ENCODE measurements at regions not wholly inside any gene's neighbourhood (a gene's known extent, or its start where the extent isn't known, plus 50 kb on each side); places are given as distances from the start of the nearest gene placed in this dataset.

GRCh38 chr11:91717169-91717568 is 507.4 kb upstream of the FAT3 start:
- H3K27ac ChIP-seq (ENCODE audit: low read depth, low read length), result no peak overlapping the region
- H3K4me3 ChIP-seq (ENCODE audit: low read depth, low read length), result no peak overlapping the region
- H3K9me3 ChIP-seq (ENCODE audit: control insufficient read depth, insufficient read depth, low read depth, low read length), result no peaks in the 10 kb centered on the region
- H3K36me3 ChIP-seq (ENCODE audit: control insufficient read depth, insufficient read depth, low read length), result no peaks in the 10 kb centered on the region
- no peak overlapping the region for H3K9ac ChIP-seq (ENCODE audit: low read length)
- no peaks in the 10 kb centered on the region for H3K27me3 ChIP-seq (ENCODE audit: control insufficient read depth, insufficient read depth, low read length)
- no peaks in the 10 kb centered on the region for H3K4me1 ChIP-seq (ENCODE audit: control insufficient read depth, insufficient read depth, low read length)

GRCh38 chr11:91707652-91708482 is 516.8 kb upstream of the FAT3 start:
- Histone ChIP-seq H3K36me3 (ENCODE audit: control insufficient read depth, insufficient read depth, low read length) (no peaks in the 10 kb centered on the region), H3K9ac (ENCODE audit: low read length) (no peak overlapping the region), H3K4me1 (ENCODE audit: control insufficient read depth, insufficient read depth, low read length) (no peaks in the 10 kb centered on the region), H3K4me3 (ENCODE audit: low read depth, low read length) (no peak overlapping the region), H3K9me3 (ENCODE audit: control insufficient read depth, insufficient read depth, low read depth, low read length) (no peaks in the 10 kb centered on the region), H3K27ac (ENCODE audit: low read depth, low read length) (no peak overlapping the region), H3K27me3 (ENCODE audit: control insufficient read depth, insufficient read depth, low read length) (no peaks in the 10 kb centered on the region)

GRCh38 chr11:91703042-91703441 is 521.6 kb upstream of the FAT3 start:
- Histone ChIP-seq H3K9me3 (ENCODE audit: control insufficient read depth, insufficient read depth, low read depth, low read length) (no peaks in the 10 kb centered on the region), H3K36me3 (ENCODE audit: control insufficient read depth, insufficient read depth, low read length) (no peaks in the 10 kb centered on the region), H3K4me1 (ENCODE audit: control insufficient read depth, insufficient read depth, low read length) (no peaks in the 10 kb centered on the region), H3K27me3 (ENCODE audit: control insufficient read depth, insufficient read depth, low read length) (no peaks in the 10 kb centered on the region), H3K9ac (ENCODE audit: low read length) (no peak overlapping the region), H3K27ac (ENCODE audit: low read depth, low read length) (no peak overlapping the region), H3K4me3 (ENCODE audit: low read depth, low read length) (no peak overlapping the region)

- H3K27me3 ChIP-seq (ENCODE audit: control insufficient read depth, insufficient read depth, low read length), result no peaks in the 10 kb centered on the region
- H3K36me3 ChIP-seq (ENCODE audit: control insufficient read depth, insufficient read depth, low read length), result no peaks in the 10 kb centered on the region
- H3K4me3 ChIP-seq (ENCODE audit: low read depth, low read length), result no peak overlapping the region
- no peaks in the 10 kb centered on the region for H3K4me1 ChIP-seq (ENCODE audit: control insufficient read depth, insufficient read depth, low read length)
- no peaks in the 10 kb centered on the region for H3K9me3 ChIP-seq (ENCODE audit: control insufficient read depth, insufficient read depth, low read depth, low read length)
- H3K9ac ChIP-seq (ENCODE audit: low read length), result no peak overlapping the region
- H3K27ac ChIP-seq (ENCODE audit: low read depth, low read length), result no peak overlapping the region
Measured at GRCh38 chr11:91700854-91701253, 523.8 kb upstream of the FAT3 start.

- Histone ChIP-seq H3K9ac (ENCODE audit: low read length) (no peak overlapping the region), H3K9me3 (ENCODE audit: control insufficient read depth, insufficient read depth, low read depth, low read length) (no peaks in the 10 kb centered on the region), H3K4me1 (ENCODE audit: control insufficient read depth, insufficient read depth, low read length) (no peaks in the 10 kb centered on the region), H3K4me3 (ENCODE audit: low read depth, low read length) (no peak overlapping the region), H3K27me3 (ENCODE audit: control insufficient read depth, insufficient read depth, low read length) (no peaks in the 10 kb centered on the region), H3K27ac (ENCODE audit: low read depth, low read length) (no peak overlapping the region), H3K36me3 (ENCODE audit: control insufficient read depth, insufficient read depth, low read length) (no peaks in the 10 kb centered on the region)
Measured at GRCh38 chr11:91698845-91699244, 525.8 kb upstream of the FAT3 start.

GRCh38 chr11:91694331-91694730 is 530.3 kb upstream of the FAT3 start:
- no peak overlapping the region for H3K4me3 ChIP-seq (ENCODE audit: low read depth, low read length)
- no peaks in the 10 kb centered on the region for H3K4me1 ChIP-seq (ENCODE audit: control insufficient read depth, insufficient read depth, low read length)
- H3K27ac ChIP-seq (ENCODE audit: low read depth, low read length), result no peak overlapping the region
- H3K9me3 ChIP-seq (ENCODE audit: control insufficient read depth, insufficient read depth, low read depth, low read length), result no peaks in the 10 kb centered on the region
- H3K9ac ChIP-seq (ENCODE audit: low read length), result no peak overlapping the region
- H3K27me3 ChIP-seq (ENCODE audit: control insufficient read depth, insufficient read depth, low read length), result no peaks in the 10 kb centered on the region
- H3K36me3 ChIP-seq (ENCODE audit: control insufficient read depth, insufficient read depth, low read length), result no peaks in the 10 kb centered on the region

- Histone ChIP-seq H3K27me3 (ENCODE audit: control insufficient read depth, insufficient read depth, low read length) (no peaks in the 10 kb centered on the region), H3K9ac (ENCODE audit: low read length) (no peak overlapping the region), H3K4me1 (ENCODE audit: control insufficient read depth, insufficient read depth, low read length) (peaks cover under 1% of the 10 kb centered on the region; the same call in 1 of the 2 replicates), H3K9me3 (ENCODE audit: control insufficient read depth, insufficient read depth, low read depth, low read length) (no peaks in the 10 kb centered on the region), H3K4me3 (ENCODE audit: low read depth, low read length) (no peak overlapping the region), H3K36me3 (ENCODE audit: control insufficient read depth, insufficient read depth, low read length) (no peaks in the 10 kb centered on the region), H3K27ac (ENCODE audit: low read depth, low read length) (no peak overlapping the region)
Measured at GRCh38 chr11:91691872-91692271, 532.7 kb upstream of the FAT3 start.

- no peak overlapping the region for H3K27ac ChIP-seq (ENCODE audit: low read depth, low read length)
- no peak overlapping the region for H3K4me3 ChIP-seq (ENCODE audit: low read depth, low read length)
- H3K27me3 ChIP-seq (ENCODE audit: control insufficient read depth, insufficient read depth, low read length), result no peaks in the 10 kb centered on the region
- no peaks in the 10 kb centered on the region for H3K9me3 ChIP-seq (ENCODE audit: control insufficient read depth, insufficient read depth, low read depth, low read length)
- peaks cover 2% of the 10 kb centered on the region; the same call in 1 of the 2 replicates for H3K4me1 ChIP-seq (ENCODE audit: control insufficient read depth, insufficient read depth, low read length)
- no peaks in the 10 kb centered on the region for H3K36me3 ChIP-seq (ENCODE audit: control insufficient read depth, insufficient read depth, low read length)
- H3K9ac ChIP-seq (ENCODE audit: low read length), result no peak overlapping the region
Measured at GRCh38 chr11:91688672-91689071, 535.9 kb upstream of the FAT3 start.

GRCh38 chr11:91686700-91687099 is 537.9 kb upstream of the FAT3 start:
- Histone ChIP-seq H3K4me3 (ENCODE audit: low read depth, low read length) (no peak overlapping the region), H3K36me3 (ENCODE audit: control insufficient read depth, insufficient read depth, low read length) (no peaks in the 10 kb centered on the region), H3K27ac (ENCODE audit: low read depth, low read length) (no peak overlapping the region), H3K9ac (ENCODE audit: low read length) (no peak overlapping the region), H3K27me3 (ENCODE audit: control insufficient read depth, insufficient read depth, low read length) (no peaks in the 10 kb centered on the region), H3K4me1 (ENCODE audit: control insufficient read depth, insufficient read depth, low read length) (peaks cover 2% of the 10 kb centered on the region; the same call in 1 of the 2 replicates), H3K9me3 (ENCODE audit: control insufficient read depth, insufficient read depth, low read depth, low read length) (no peaks in the 10 kb centered on the region)

GRCh38 chr11:91686281-91686680 is 538.3 kb upstream of the FAT3 start:
- Histone ChIP-seq H3K9me3 (ENCODE audit: control insufficient read depth, insufficient read depth, low read depth, low read length) (no peaks in the 10 kb centered on the region), H3K9ac (ENCODE audit: low read length) (no peak overlapping the region), H3K4me1 (ENCODE audit: control insufficient read depth, insufficient read depth, low read length) (peaks cover 2% of the 10 kb centered on the region; the same call in 1 of the 2 replicates), H3K27me3 (ENCODE audit: control insufficient read depth, insufficient read depth, low read length) (no peaks in the 10 kb centered on the region), H3K4me3 (ENCODE audit: low read depth, low read length) (no peak overlapping the region), H3K27ac (ENCODE audit: low read depth, low read length) (no peak overlapping the region), H3K36me3 (ENCODE audit: control insufficient read depth, insufficient read depth, low read length) (no peaks in the 10 kb centered on the region)

GRCh38 chr11:91673705-91674104 is 550.9 kb upstream of the FAT3 start:
- H3K36me3 ChIP-seq (ENCODE audit: control insufficient read depth, insufficient read depth, low read length), result no peaks in the 10 kb centered on the region
- no peaks in the 10 kb centered on the region for H3K4me1 ChIP-seq (ENCODE audit: control insufficient read depth, insufficient read depth, low read length)
- H3K9ac ChIP-seq (ENCODE audit: low read length), result no peak overlapping the region
- H3K27me3 ChIP-seq (ENCODE audit: control insufficient read depth, insufficient read depth, low read length), result no peaks in the 10 kb centered on the region
- no peak overlapping the region for H3K27ac ChIP-seq (ENCODE audit: low read depth, low read length)
- H3K4me3 ChIP-seq (ENCODE audit: low read depth, low read length), result no peak overlapping the region
- no peaks in the 10 kb centered on the region for H3K9me3 ChIP-seq (ENCODE audit: control insufficient read depth, insufficient read depth, low read depth, low read length)
